ENCODE measurements at regions not wholly inside any gene's neighbourhood (a gene's known extent, or its start where the extent isn't known, plus 50 kb on each side); places are given as distances from the start of the nearest gene placed in this dataset.

DNA sequence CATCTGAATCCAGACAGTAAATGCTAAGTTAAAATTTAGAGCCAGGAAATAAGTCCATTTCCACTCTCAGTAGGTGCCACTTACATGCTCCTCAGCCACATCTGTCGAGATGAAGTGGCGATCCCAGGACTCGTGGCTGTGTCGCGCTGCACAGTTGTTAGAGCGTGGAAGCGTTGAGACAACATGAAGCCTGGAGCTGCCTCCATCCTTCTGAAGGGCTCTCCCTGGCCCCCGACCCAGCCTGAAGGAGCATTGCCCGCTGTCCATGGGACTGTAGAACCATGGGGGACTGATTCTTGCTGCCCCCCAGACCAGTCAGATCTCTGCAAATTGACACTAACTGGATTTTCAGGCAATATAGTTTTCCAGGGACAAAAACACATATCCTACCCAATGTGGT, 58.9 kb downstream of the IRX1 start:
- H3K27me3 Mint-ChIP-seq: no peaks in the 10 kb centered on the region
- CTCF ChIA-PET: no interaction called here
- peaks cover 7% of the 10 kb centered on the region for H3K9me3 Mint-ChIP-seq (ENCODE audit: low read depth)
- ATAC-seq: no peak
- no peaks in the 10 kb centered on the region for H3K4me1 Mint-ChIP-seq
- H3K4me3 Mint-ChIP-seq: no peak overlapping the region
- H3K36me3 Mint-ChIP-seq: no peaks in the 10 kb centered on the region
- DNase-seq: no peak
- H3K27ac Mint-ChIP-seq: no peak overlapping the region

DNA sequence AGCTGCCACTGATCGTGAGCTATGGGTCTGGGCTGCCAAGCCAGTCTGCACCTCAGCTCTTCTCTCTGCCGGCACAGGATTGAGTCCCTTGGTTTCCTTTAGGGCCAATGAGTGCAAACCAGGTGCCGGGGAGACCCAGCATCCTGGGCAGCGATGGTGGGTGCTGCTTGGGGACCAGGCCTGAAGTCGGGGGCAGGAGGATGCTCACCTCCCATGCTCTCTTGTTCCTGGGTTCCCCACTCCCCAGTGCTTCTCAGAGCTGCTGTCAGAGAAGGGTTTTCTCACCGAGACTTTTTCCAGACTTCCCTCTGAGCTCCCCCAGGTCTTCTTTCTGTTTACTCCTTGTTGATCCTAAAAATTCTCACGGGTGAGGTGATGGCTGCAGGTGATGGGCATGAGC, 61.2 kb downstream of the IRX1 start:
- no peak for ATAC-seq
- H3K4me3 Mint-ChIP-seq: no peak overlapping the region
- CTCF ChIA-PET: no interaction called here
- no peaks in the 10 kb centered on the region for H3K27me3 Mint-ChIP-seq
- no peak for DNase-seq
- no peaks in the 10 kb centered on the region for H3K4me1 Mint-ChIP-seq
- H3K9me3 Mint-ChIP-seq (ENCODE audit: low read depth): peaks cover 3% of the 10 kb centered on the region
- H3K36me3 Mint-ChIP-seq: no peaks in the 10 kb centered on the region
- H3K27ac Mint-ChIP-seq: no peak overlapping the region

DNA sequence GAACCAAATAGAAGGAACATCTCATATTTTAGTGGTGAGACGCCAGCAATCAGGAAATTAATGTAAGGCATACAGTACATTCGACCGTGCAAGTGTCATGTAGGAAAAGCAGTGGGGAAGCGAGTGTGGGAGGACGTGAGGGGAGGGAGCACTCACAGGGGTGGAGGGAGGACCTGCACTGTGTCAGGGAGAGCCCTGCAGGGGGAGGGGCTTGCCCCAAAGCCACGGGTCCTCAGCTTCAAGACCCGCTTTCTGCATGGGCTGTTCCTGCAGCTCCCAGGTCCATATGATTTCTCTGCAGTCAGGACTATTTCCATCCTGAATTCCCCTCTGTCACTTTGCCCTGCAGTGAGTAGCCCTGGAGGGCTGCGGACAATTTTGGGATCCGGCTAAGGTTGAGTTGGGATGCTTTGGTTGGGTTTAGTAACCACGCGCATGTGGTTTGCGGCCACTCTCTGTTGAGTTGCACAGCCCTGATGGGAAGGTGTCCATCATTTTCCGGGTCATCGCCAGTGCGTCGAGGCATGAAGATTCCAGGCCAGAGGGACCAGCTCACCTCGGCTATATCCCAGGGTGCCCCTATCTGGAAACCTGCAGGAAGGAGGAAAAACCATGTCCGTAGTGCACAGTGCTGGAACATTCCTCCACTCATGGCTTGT, 61.9 kb downstream of the IRX1 start:
- Mint-ChIP-seq H3K27me3 (no peaks in the 10 kb centered on the region), H3K36me3 (no peaks in the 10 kb centered on the region), H3K4me3 (no peak overlapping the region), H3K9me3 (ENCODE audit: low read depth) (peaks cover 3% of the 10 kb centered on the region), H3K4me1 (no peaks in the 10 kb centered on the region), H3K27ac (no peak overlapping the region)
- ATAC-seq (no peak), DNase-seq (no peak)
- CTCF ChIA-PET: no interaction called here

DNA sequence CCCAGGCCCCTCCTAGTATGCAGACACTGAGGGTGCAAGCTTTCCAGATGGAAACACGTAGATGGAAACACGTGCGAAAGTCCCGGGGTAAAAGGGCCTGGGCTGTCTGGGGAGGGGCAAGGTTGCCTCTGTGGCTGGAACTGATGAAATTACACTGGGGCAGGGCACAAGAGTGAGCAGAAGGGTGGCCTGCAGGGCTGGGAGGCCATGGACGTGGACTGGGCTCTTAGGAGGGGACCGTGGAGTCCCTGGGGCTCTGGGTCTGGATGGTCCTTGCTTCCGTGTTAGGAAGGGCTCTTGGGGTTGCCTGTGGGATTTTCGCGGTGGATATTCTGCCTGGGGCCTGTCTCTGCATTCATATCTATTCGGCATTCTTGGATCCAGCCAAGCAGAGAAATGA, 63.3 kb downstream of the IRX1 start:
- Mint-ChIP-seq H3K36me3 (no peaks in the 10 kb centered on the region), H3K4me3 (no peak overlapping the region), H3K27ac (no peak overlapping the region), H3K4me1 (no peaks in the 10 kb centered on the region), H3K9me3 (ENCODE audit: low read depth) (peaks cover 3% of the 10 kb centered on the region), H3K27me3 (no peaks in the 10 kb centered on the region)
- no peak for ATAC-seq
- CTCF ChIA-PET: no interaction called here
- DNase-seq: no peak

DNA sequence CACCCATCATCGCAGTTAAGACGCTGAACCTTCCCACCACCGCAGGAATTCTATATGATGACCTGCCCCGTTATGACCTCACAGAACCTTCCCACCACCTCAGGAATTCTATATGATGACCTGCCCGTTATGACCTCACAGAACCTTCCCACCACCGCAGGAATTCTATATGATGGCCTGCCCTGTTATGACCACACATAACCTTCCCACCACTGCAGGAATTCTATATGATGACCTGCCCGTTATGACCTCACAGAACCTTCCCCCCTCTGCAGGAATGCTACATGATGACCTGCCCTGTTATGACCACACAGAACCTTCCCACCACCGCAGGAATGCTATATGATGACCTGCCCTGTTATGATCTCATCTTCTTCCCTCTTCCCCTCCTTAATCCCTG, 64.3 kb downstream of the IRX1 start:
- Mint-ChIP-seq H3K36me3 (no peaks in the 10 kb centered on the region), H3K4me1 (no peaks in the 10 kb centered on the region), H3K4me3 (no peak overlapping the region), H3K9me3 (ENCODE audit: low read depth) (peaks cover 3% of the 10 kb centered on the region), H3K27ac (no peak overlapping the region), H3K27me3 (no peaks in the 10 kb centered on the region)
- DNase-seq: no peak
- CTCF ChIA-PET: no interaction called here
- no peak for ATAC-seq

DNA sequence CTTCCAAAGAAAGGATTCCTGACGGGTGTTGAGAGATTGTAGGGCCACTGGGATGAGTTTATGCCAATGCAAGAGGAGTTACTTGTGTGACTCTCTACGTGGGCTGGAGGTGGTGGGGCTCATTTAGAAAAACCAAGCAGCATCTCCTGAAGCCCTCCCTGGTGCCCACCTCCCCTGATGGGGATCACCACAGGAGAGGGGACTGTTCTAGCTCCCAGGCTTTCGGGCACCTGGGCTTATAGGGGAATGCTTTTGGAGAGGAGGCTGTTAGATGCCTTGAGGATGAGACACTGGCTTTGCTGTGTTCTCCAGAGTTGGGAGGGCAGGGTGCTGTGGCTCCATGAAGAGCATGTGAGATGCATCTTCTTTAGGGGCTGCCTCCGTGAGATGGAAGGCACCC, 65.0 kb downstream of the IRX1 start:
- ATAC-seq: no peak
- Mint-ChIP-seq H3K36me3 (no peaks in the 10 kb centered on the region), H3K4me3 (no peak overlapping the region), H3K9me3 (ENCODE audit: low read depth) (peaks cover 3% of the 10 kb centered on the region), H3K4me1 (no peaks in the 10 kb centered on the region), H3K27me3 (no peaks in the 10 kb centered on the region), H3K27ac (no peak overlapping the region)
- CTCF ChIA-PET: no interaction called here
- no peak for DNase-seq

DNA sequence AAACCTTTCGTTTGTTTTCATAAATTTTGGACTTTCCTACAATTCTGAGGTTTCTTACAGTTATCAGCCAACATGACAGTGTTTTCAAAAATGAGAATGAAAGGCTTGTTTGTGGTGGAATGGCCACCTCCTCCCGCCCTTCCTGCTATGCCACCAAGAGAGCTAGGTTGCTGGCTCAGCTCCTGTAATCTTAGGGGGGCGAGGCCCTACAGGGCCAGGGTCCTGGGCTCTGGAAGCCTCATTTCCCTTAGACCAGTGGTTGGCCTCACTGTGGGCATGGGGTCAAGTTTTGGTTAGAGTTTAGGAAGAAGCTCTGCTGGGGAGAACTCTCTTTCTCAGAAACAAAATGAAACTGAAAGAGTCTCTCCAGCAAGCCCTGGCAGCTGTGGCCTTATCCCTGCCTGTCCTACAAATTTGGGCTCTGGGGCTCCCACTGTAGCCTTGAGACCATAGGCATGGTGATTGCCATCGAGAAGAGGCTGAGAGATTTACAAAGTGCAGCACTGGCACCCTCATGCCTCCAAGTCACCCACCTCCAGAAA, 66.2 kb downstream of the IRX1 start:
- Mint-ChIP-seq H3K4me3 (no peak overlapping the region), H3K27ac (no peak overlapping the region), H3K4me1 (no peaks in the 10 kb centered on the region), H3K27me3 (no peaks in the 10 kb centered on the region), H3K36me3 (no peaks in the 10 kb centered on the region), H3K9me3 (ENCODE audit: low read depth) (peaks cover 7% of the 10 kb centered on the region)
- DNase-seq (no peak), ATAC-seq (no peak)
- CTCF ChIA-PET: no interaction called here

DNA sequence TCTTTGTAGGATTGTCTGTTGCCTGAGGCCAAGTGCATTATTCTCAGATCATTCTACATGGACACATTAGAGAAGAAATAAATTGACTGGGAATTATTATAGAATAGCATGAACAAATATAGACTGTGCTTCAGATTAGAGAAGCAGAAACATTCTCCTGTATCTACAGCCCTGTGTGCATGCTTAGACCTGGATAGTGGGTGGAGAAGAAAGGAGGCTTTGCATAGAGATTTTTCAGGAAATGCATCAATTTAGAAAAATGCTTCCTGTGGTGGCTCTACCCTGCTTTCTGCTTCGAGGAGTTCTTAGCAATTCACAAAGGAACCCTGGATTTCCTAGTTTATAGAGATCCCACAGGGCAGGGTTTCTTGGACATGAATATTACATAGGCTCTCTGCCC, 66.7 kb downstream of the IRX1 start:
- Mint-ChIP-seq H3K4me3 (no peak overlapping the region), H3K27me3 (no peaks in the 10 kb centered on the region), H3K9me3 (ENCODE audit: low read depth) (peaks cover 6% of the 10 kb centered on the region), H3K4me1 (no peaks in the 10 kb centered on the region), H3K27ac (no peak overlapping the region), H3K36me3 (no peaks in the 10 kb centered on the region)
- no peak for ATAC-seq
- CTCF ChIA-PET: no interaction called here
- no peak for DNase-seq

DNA sequence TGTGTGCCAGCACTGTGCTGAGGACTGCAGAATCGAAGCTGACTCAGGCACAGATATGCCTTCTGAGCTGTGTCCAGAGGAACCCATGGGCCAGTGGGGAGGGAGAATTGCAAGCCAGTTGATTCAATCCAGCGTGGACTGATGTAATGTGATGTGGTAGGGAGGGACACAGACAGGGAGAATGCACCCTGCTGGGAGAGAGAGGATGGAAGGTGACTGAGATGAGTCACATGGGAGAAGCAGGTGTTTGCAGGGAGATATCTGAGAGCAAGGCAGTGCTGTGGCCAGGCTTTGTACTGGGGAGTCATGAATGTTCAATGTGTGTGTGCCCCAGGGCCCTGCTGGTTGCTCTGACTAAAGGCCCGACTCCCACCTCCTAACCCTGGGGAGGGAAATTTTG, 75.7 kb downstream of the IRX1 start:
- H3K4me3 Mint-ChIP-seq: no peak overlapping the region
- ATAC-seq (no peak), DNase-seq (no peak)
- H3K4me1 Mint-ChIP-seq: no peaks in the 10 kb centered on the region
- no peaks in the 10 kb centered on the region for H3K27me3 Mint-ChIP-seq
- peaks cover 9% of the 10 kb centered on the region for H3K9me3 Mint-ChIP-seq (ENCODE audit: low read depth)
- CTCF ChIA-PET: no interaction called here
- no peak overlapping the region for H3K27ac Mint-ChIP-seq
- H3K36me3 Mint-ChIP-seq: no peaks in the 10 kb centered on the region

DNA sequence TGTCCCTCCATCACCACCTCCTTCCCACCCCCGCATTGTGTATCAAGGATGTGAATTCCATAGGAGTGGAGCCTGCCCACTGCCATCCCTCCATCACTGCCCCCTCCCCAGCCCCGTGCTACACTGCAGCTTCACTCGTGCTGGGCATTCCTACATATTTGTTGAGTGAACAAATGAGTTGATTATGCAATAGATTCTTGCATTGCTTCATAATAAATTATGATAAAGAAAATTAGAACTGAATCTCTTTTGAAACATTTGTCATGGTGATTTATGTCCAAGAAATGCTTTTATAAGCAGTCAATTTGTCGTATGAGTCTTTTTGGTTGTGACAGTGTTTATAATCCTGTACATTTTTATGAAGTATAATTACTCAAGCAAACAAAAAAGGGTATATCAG, 83.2 kb downstream of the IRX1 start:
- CTCF ChIA-PET: no interaction called here
- ATAC-seq: no peak
- Mint-ChIP-seq H3K36me3 (no peaks in the 10 kb centered on the region), H3K4me3 (no peak overlapping the region), H3K27ac (no peak overlapping the region), H3K27me3 (no peaks in the 10 kb centered on the region), H3K4me1 (no peaks in the 10 kb centered on the region), H3K9me3 (ENCODE audit: low read depth) (no peaks in the 10 kb centered on the region)
- DNase-seq: no peak

DNA sequence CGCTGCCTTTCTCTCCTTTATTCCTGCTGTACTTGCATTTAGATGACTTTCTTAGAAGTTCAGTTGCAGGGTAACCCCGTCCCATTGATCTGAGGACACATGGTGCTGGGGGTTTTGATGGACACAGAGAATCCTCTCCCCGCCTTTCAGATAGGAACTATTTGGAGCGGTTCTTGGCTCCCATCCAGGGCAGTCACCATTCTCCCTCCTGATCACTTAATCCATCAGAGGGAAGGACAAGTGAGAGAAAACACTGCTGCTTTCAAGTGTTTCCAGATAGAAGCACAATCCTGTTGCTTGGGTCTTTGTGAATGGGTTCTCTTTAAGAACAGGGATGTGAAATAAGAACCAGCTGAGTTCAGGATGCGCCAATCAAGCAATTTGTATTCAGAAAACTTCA, 85.2 kb downstream of the IRX1 start:
- no peaks in the 10 kb centered on the region for H3K4me1 Mint-ChIP-seq
- CTCF ChIA-PET: no interaction called here
- DNase-seq: no peak
- H3K27me3 Mint-ChIP-seq: no peaks in the 10 kb centered on the region
- no peak overlapping the region for H3K27ac Mint-ChIP-seq
- no peak for ATAC-seq
- no peak overlapping the region for H3K4me3 Mint-ChIP-seq
- H3K9me3 Mint-ChIP-seq (ENCODE audit: low read depth): no peaks in the 10 kb centered on the region
- no peaks in the 10 kb centered on the region for H3K36me3 Mint-ChIP-seq

DNA sequence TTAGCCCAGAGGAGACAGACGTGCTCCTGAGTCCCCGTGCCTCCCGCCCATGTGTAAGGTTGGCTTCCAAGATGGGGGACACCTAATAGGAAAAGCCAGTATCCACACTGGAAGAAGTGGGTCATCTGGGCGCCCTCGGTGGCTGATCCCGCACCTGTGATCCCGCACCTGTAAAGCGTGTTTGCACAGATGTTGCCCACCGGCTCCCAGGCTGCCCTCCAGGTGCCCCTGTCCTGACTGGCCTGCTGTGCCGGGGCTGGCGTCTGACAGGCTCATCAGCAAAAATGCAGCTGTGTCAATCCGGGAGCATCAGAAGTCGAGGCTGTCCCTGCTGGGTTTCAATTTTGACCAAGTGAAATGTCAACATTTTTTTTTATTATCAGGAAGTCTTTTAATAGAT, 88.5 kb downstream of the IRX1 start:
- no peak overlapping the region for H3K27ac Mint-ChIP-seq
- no peak overlapping the region for H3K4me3 Mint-ChIP-seq
- no peaks in the 10 kb centered on the region for H3K27me3 Mint-ChIP-seq
- ATAC-seq (no peak), DNase-seq (no peak)
- no peaks in the 10 kb centered on the region for H3K9me3 Mint-ChIP-seq (ENCODE audit: low read depth)
- H3K4me1 Mint-ChIP-seq: no peaks in the 10 kb centered on the region
- CTCF ChIA-PET: no interaction called here
- H3K36me3 Mint-ChIP-seq: no peaks in the 10 kb centered on the region

DNA sequence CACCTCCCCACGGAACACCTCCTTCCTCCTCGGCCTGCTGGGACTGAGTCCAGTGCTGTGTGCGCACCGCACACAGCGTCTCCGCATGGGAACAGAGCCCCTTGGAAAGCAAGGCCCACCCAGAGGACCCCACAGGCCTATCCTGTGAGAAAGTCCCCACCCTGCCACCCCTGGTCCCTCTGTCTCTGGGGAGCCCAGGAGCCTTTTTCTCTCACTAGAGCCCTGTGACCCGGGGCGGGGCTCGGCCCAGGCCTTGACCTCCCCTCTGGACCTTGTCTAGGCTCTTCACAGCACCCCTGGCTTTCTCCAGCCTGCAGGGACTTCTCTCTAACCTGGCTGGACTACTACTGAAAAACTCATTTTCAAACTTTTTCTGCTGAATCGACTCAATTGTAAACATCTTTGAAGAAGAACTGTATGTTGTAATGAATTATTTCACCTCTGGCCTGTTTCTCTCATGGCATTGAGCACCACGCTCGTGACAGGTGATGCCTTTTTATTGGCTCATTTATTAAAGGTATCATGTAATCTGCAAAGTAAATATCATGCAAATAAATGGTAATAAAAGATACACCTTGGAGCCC, 89.2 kb downstream of the IRX1 start:
- Mint-ChIP-seq H3K27ac (no peak overlapping the region), H3K9me3 (ENCODE audit: low read depth) (no peaks in the 10 kb centered on the region), H3K36me3 (no peaks in the 10 kb centered on the region), H3K27me3 (no peaks in the 10 kb centered on the region), H3K4me3 (no peak overlapping the region), H3K4me1 (no peaks in the 10 kb centered on the region)
- no peak for ATAC-seq
- DNase-seq: no peak
- CTCF ChIA-PET: no interaction called here

DNA sequence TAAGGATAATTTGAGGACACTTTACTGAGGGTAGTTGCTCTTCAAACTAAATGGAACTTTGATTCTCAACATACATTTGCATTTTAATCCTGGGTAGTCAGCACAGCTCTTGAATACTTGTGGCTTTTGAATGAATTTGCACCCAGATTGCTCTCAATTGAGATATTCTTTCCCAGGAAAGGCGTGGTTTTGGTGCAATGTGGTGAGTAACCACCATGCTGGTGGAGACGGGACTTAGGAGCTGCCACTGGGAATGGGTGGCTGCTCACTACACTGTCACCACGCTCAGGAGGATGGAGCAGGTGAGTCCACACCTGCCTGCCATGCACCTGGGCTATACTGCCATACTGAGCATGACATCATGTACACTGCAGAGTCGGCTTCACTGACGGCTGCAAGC, 99.2 kb downstream of the IRX1 start:
- no peak overlapping the region for H3K27ac Mint-ChIP-seq
- no peaks in the 10 kb centered on the region for H3K27me3 Mint-ChIP-seq
- peaks cover 5% of the 10 kb centered on the region for H3K9me3 Mint-ChIP-seq (ENCODE audit: low read depth)
- H3K4me1 Mint-ChIP-seq: no peaks in the 10 kb centered on the region
- ATAC-seq (no peak), DNase-seq (no peak)
- no peaks in the 10 kb centered on the region for H3K36me3 Mint-ChIP-seq
- H3K4me3 Mint-ChIP-seq: no peak overlapping the region
- CTCF ChIA-PET: no interaction called here

DNA sequence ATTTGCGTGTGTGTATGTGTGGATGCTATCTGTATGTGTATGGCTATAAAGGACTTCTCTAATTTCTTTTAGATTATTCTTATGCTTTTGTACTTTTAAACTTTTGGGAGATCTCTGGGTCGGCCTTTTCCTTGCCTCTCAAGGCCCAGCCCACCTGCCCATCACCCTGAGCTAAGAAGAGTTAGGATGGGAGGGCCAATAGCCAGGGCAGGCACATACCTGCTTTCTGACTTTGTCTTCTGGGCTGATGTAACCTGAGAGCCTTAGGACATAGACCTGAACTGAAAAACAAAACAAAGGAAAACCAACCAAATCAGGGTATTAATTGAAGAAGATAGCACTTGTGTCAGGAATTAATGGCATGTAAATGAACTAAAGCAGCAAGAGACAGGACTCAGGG, 100.2 kb downstream of the IRX1 start:
- DNase-seq (no peak), ATAC-seq (no peak)
- Mint-ChIP-seq H3K36me3 (no peaks in the 10 kb centered on the region), H3K27me3 (no peaks in the 10 kb centered on the region), H3K4me3 (no peak overlapping the region), H3K4me1 (no peaks in the 10 kb centered on the region), H3K27ac (no peak overlapping the region), H3K9me3 (ENCODE audit: low read depth) (peaks cover 5% of the 10 kb centered on the region)
- CTCF ChIA-PET: no interaction called here

Measured in activated CD8-positive, alpha-beta memory T cell treated with anti-CD3 and anti-CD28 coated beads, Interleukin-2, amount 10 ng/mL, durations not matched to agents 7 days and 5 days (primary cell).